ENCODE measurements at regions not wholly inside any gene's neighbourhood (a gene's known extent, or its start where the extent isn't known, plus 50 kb on each side); places are given as distances from the start of the nearest gene placed in this dataset.
"Not testable (repeated sequence)": the region's sequence is repeated elsewhere in the genome, so short reads cannot be mapped to it uniquely, and the experiment has no call there.

GRCh38 chr4:122973465-122973864 is 51.1 kb upstream of the NUDT6 start:
- DNase-seq: no peak

DNA sequence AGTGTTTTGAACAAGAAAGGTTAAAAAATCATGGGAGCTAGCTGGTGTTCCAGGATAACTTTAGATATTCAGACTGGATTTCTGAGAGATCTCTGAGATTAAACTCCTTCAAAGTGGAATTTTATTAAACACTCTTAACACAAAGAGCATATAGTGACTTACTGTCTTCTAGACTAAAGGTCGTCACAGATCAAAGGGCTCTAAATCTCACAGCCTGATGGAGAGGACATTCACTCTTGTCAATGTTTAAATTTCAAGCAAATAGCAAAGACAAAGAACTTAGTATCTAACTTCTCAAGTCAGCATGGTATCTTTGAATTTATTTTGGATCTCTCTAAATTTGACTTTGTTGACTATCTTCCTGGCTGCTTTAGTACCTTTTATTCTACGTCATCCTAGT is 53.7 kb upstream of the NUDT6 start:
- no peak for DNase-seq

DNA sequence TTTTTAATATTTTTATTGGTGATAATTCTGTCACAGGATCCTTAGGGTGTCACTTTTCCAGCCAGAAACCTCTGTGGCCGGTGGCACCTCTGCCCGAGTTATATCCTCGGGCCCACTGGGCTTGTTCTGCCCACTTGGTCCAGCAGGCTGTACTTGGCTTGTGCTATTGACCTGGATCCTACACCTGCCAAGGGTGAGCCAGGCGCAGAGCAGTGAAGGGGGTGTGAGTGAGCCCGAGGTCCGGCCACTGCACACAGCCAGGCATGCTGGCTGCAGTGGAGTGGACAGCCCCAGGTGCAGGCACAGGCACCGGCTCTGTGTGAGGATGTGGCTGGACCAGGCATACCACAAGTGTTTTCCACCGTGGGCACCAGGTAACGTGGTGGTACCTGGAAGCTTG is 54.7 kb upstream of the NUDT6 start:
- DNase-seq: no peak

GRCh38 chr4:122978109-122978508 is 55.7 kb upstream of the NUDT6 start:
- DNase-seq: no peak

GRCh38 chr4:122978789-122979188 is 56.4 kb upstream of the NUDT6 start:
- no peak for DNase-seq

- DNase-seq: no peak
These were observed 58.5 kb upstream of the NUDT6 start for GRCh38 chr4:122980860-122981259.

DNA sequence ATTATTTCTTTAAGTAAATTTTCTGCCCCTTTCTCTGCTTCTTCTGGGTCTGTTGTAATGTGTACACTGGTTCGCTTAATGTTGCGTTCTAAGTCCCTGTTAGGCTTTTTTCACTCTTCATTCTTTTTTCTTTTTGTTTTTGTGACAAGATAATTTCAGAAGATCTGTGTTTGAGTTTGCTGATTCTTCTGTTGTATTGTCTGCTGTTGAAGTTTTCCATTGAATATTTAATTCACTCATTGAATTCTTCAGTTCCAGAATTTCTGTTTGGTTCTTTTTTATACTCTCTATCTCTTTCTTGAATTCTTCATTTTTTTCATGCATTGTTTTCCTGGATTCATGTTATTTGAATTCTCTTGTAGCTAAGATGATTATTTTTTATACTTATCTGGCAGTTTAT is 66.3 kb upstream of the NUDT6 start:
- no peak for DNase-seq

GRCh38 chr4:122990891-122991290 is 68.5 kb upstream of the NUDT6 start:
- DNase-seq: no peak

- DNase-seq: no peak
These were observed 69.7 kb upstream of the NUDT6 start for GRCh38 chr4:122992057-122992456.

DNA sequence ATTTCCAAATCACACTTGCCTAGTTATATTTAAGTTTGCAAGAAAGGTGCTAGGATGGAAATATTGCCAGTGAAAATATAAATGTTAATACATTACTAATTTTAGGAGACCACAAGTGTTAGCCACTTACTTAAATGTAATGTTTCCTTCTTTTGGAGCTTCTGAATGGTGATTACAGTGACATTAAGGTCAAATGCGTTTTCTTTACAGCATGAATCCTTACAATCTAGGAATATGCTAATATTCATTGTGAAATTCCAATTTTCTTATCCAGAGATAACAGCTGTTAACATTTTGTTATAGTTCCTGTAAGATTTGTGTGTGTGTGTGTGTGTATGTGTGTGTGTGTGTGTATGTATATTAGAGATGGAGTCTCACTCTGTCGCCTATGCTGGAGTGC is 70.2 kb upstream of the NUDT6 start:
- DNase-seq: no peak

GRCh38 chr4:122996350-122996749 is 74.0 kb upstream of the NUDT6 start:
- DNase-seq: no peak

- no peak for DNase-seq
These were observed 75.2 kb upstream of the NUDT6 start for GRCh38 chr4:122997463-122998101.

DNA sequence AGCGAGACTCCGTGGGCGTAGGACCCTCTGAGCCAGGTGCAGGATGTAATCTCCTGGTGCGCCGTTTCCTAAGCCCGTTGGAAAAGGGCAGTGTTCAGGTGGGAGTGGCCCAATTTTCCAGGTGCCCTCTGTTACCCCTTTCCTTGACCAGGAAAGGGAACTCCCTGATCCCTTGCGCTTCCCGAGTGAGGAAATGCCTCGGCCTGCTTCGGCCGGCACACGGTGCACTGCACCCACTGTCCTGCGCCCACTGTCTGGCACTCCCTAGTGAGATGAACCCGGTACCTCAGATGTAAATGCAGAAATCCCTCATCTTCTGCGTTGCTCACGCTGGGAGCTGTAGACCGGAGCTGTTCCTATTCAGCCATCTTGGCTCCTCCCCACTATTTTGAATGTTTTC is 81.7 kb upstream of the NUDT6 start:
- not testable (repeated sequence) for DNase-seq

DNA sequence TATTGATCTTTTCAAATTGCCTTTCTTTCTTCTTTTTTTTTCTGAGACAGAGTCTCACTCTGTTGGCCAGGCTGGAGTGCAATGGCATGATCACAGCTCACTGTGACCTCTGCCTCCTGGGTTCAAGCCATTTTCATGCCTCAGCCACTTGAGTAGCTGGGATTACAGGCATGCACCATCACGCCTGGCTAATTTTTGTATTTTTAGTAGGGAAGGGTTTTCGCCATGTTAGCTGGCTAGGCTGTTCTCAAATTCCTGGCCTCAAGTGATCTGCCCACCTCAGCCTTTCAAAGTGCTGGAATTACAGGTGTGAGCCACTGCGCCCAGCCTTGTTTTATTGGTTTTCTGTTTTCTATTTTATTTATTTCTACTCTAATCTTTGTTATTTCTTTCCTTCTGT is 82.7 kb upstream of the NUDT6 start:
- DNase-seq: not testable (repeated sequence)

GRCh38 chr4:123007679-123008078 is 85.3 kb upstream of the NUDT6 start:
- DNase-seq: no peak

GRCh38 chr4:123012416-123012815 is 90.0 kb upstream of the NUDT6 start:
- not testable (repeated sequence) for DNase-seq

DNA sequence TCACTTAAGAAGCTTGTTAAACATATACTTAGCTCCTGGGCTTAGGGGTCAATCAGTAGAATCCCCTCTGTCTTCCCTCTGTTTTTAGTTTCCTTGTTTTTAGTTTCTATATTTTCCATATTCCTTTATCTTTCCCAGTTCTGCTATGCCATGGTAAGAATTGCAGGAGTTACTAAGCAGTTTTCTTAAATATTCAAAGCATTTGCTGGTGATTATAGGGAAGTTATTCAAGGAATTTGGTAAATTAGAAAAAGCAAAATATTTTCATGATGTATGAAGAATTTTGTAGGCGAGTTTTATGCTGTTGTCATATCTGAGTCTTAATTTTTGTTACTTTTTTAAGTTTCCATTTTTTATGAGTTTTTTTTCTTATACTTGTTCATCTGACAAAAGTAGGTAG is 91.6 kb upstream of the NUDT6 start:
- no peak for DNase-seq

DNA sequence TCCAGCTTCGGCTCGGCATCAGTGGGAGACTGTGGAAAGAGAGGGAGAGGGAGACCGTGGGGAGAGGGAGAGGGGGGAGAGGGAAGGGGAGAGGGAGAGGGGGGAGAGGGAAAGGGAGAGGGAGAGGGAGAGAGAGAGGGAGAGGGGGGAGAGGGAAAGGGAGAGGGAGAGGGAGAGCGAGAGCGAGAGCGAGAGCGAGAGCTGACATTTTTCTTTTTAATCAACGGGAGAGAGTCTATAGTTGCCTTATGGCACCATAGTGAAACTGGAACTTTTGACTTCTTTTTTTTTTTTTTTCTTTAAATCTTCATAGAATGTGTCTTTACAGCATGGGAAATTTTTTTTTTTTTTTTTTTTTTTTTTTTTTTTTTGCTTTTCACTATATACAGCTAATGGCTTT is 94.7 kb upstream of the NUDT6 start:
- no peak for DNase-seq

GRCh38 chr4:123017636-123018395 is 95.4 kb upstream of the NUDT6 start:
- no peak for DNase-seq

GRCh38 chr4:123018396-123018775 is 96.0 kb upstream of the NUDT6 start:
- no peak for DNase-seq

GRCh38 chr4:123020285-123020684 is 97.9 kb upstream of the NUDT6 start:
- no peak for DNase-seq

- no peak for DNase-seq
These were observed 101.2 kb upstream of the NUDT6 start for GRCh38 chr4:123023647-123024046.

- no peak for DNase-seq
These were observed 102.3 kb upstream of the NUDT6 start for GRCh38 chr4:123024710-123025109.

DNA sequence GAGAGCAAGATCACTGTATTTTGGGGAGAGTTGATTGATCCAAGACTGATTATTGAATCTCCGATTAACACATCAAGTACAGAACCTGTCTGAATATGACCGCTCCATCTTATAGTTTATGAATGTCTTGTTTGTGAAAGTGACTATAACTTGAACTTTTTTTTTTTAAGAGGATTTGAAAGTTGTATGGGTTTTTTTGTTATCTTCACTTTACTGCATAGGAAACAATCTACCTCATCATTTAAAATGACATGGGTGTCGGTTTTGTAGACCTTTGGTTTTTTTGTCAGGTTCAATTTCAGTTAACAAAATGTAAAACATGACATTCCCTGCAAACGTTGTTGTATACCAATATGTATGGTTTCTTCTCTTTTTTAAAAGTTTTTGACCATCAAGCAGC is 103.0 kb upstream of the NUDT6 start:
- no peak for DNase-seq

GRCh38 chr4:123026015-123026414 is 103.6 kb upstream of the NUDT6 start:
- DNase-seq: not testable (repeated sequence)

Measured in CD4-positive, alpha-beta T cell treated with Interleukin-17A for 1 hour (primary cell).